ENCODE measurements at regions not wholly inside any gene's neighbourhood (a gene's known extent, or its start where the extent isn't known, plus 50 kb on each side); places are given as distances from the start of the nearest gene placed in this dataset.

DNA sequence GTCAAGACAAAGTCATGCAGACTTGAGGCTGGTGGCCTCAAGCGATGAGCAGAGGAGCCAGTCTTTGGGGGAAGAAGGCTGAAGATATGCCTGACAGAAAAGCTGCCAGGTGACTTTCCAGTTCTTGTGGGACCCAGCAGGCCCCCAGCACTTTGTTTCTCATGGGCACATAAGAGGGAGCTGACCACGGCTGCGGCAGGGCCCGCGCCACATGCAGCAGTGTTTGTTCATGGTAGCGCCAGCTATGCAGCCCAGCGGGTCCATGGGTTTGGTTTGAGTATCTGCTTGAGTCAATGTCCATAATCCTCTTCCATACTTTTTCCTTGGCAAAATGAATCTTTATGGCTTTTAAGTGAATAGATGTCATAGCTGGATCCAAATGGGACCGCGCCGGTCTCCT lies 91.0 kb upstream of the LY86 start:
- TF ChIP-seq, protein P1, sequence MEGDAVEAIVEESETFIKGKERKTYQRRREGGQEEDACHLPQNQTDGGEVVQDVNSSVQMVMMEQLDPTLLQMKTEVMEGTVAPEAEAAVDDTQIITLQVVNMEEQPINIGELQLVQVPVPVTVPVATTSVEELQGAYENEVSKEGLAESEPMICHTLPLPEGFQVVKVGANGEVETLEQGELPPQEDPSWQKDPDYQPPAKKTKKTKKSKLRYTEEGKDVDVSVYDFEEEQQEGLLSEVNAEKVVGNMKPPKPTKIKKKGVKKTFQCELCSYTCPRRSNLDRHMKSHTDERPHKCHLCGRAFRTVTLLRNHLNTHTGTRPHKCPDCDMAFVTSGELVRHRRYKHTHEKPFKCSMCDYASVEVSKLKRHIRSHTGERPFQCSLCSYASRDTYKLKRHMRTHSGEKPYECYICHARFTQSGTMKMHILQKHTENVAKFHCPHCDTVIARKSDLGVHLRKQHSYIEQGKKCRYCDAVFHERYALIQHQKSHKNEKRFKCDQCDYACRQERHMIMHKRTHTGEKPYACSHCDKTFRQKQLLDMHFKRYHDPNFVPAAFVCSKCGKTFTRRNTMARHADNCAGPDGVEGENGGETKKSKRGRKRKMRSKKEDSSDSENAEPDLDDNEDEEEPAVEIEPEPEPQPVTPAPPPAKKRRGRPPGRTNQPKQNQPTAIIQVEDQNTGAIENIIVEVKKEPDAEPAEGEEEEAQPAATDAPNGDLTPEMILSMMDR (IDR thresholded peaks at IDR 0.05), result no peak
- no peak for TF ChIP-seq ZFX (IDR thresholded peaks at IDR 0.05; ENCODE audit: borderline replicate concordance)

All from 22Rv1 (cell line).